ENCODE measurements at regions not wholly inside any gene's neighbourhood (a gene's known extent, or its start where the extent isn't known, plus 50 kb on each side); places are given as distances from the start of the nearest gene placed in this dataset.
"Not testable (repeated sequence)": the region's sequence is repeated elsewhere in the genome, so short reads cannot be mapped to it uniquely, and the experiment has no call there.

DNA sequence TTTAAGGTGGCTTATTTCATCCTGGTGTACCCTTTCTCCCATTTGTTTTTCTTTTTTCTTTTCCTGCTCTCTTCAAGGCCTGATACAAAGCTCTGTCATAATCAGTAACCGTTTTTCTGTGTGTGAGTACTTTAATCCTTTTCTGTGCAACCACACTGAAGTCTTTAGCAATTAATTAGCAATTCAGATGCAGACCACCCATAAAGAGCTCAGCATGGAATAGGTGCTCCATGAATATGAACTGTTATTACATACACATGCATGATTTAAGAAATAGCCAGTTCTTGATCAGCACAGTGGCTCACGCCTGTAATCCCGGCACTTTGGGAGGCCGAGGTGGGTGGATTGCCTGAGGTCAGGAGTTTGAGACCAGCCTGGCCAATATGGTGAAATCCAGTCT, 1386.6 kb downstream of the AACS start:
- no peak for DNase-seq (ENCODE audit: low spot score)

GRCh38 chr12:126452686-126453085, 1387.5 kb downstream of the AACS start:
- not testable (repeated sequence) for DNase-seq (ENCODE audit: low spot score)

DNA sequence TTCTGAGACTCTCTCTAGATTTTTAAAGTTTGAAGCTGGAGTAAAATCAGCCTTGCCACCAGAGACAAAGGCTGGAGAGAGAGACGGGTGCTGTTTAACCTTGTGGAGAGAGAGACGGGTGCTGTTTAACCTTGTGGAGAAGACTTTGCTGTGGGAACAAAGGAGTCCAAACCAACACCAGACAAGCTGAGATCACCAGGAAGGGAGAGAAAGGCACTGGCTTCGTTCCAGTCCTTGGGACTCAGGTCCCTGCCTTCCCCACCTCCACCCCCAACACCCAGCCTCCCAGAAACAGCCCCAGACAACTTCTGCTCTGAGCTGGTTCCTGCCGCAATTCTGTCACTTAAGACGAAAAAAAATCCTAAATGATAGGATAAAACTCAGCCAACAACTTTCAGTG, 1389.3 kb downstream of the AACS start:
- DNase-seq (ENCODE audit: low spot score): no peak

DNA sequence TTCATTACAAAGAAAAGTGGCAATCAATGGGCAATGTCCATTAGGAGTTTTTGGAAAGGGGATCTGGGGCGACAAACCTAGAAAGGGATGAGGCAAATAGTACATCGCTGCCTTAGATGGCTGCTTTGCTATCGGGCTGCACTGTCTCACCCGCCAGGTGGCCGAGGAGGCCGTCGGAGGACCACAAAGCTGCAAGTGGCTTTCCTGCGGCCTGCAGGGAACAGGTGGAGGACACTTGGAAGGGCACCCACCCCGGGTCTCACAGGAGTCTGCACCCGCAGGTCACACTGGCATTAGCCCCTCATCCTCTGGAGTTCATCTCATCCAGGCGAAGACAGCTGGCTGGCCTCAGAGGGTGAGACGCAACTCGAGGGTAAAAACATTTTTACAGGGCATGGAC, 1392.5 kb downstream of the AACS start:
- DNase-seq (ENCODE audit: low spot score): no peak

DNA sequence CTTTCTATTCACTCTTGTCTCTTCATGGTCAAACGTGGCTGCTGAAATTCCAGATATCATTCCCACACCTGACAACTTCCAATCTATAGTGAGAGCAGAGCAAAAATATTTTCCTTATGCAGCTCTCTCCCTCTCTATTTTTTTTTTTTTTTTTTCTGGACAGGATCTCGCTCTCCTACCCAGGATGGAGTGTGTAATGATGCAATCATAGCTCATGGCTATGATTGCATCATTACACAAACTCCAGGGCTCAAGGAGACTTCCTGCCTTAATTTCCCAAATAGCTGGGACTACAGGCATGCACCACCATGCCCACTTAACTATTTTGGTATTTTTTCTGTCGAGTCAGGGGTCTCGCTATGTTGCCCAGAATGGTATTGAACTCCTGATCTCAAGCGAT, 1398.9 kb downstream of the AACS start:
- no peak for DNase-seq (ENCODE audit: low spot score)

GRCh38 chr12:126469211-126469610, 1404.0 kb downstream of the AACS start:
- no peak for DNase-seq (ENCODE audit: low spot score)

DNA sequence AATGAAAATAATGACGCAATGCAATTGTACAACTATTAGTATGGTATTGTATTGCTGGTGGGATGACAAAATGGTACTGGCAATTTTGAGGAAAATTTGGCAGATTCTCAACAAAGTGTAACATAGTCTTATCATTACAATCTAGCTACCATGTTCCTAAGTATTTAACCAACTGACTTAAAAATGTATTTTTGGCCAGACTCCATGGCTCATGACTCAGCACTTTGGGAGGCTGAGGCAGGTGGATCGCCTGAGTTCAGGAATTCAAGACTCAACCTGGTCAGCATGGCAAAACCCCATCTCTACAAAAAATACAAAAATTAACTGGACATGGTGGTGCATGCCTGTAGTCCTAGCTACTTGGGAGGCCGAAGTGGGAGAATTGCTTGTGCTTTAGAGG, 1409.5 kb downstream of the AACS start:
- no peak for DNase-seq (ENCODE audit: low spot score)

- DNase-seq (ENCODE audit: low spot score): no peak
These were observed 1415.2 kb downstream of the AACS start for GRCh38 chr12:126480451-126480850.

- DNase-seq (ENCODE audit: low spot score): no peak
These were observed 1416.5 kb downstream of the AACS start for GRCh38 chr12:126481688-126482087.

GRCh38 chr12:126482238-126482889, 1417.1 kb downstream of the AACS start:
- DNase-seq (ENCODE audit: low spot score): no peak

DNA sequence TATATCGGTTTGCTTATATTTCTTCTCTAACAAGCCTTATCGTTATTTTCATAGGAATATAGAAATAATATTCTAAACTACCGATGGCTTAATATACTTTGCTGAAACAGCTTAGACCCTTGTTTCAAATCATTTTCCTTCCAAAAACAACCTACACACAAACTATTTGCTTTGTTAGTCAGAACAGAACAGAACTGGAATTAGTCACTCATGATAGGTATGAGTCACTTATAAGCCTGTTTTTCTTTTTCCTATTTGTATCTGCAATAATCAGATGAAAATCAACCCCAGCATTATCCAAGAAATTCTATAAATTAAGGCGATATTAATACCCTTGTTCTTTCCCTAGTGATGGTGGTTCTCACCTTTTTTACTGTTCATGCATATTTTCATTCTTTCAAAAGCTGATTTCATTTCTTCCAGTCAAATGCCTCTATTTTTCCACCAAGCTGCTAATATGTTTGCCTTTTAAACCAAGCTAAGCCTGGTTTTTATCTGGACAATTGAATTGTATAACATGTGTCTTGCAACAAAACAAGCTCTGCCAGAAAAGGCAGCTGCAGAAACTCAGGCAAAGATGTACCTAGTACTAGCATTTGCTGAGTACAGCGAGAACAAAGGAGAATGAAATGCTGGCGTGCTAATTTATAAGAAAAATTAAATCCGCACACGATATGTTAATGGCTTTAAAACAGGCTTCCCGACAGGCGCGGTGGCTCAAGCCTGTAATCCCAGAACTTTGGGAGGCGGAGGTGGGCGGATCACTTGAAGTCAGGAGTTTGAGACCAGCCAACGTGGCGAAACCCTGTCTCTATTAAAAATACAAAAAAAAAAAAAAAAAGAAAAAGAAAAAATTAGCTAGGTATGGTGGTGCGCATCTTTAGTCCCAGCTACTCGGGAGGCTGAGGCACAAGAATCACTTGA, 1418.2 kb downstream of the AACS start:
- no peak for DNase-seq (ENCODE audit: low spot score)

DNA sequence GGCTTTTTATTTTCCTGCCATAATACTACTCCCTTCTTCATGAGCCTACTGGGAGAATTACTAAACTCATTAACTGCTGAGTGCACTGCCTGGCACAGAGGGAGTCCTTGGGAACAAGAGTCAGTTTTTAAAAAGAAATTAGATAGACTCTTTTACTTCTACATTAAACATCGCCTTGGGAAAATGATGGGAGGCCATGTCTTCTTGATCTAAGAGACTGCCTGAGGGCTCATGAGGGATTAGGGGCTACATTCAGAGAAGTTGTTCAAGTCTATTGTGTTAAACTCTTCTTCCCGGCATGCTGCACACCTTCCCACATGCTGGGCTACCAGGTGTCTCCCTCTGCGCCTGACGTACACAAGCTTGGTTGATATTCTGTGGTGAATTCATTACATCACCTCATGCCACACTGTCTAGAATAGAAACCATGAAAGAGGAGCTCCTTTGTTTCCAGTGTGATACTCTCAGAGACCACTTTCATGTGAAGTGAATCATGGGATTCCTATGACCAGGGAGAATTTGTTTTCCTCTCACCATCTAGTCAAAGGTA, 1422.3 kb downstream of the AACS start:
- DNase-seq (ENCODE audit: low spot score): no peak

DNA sequence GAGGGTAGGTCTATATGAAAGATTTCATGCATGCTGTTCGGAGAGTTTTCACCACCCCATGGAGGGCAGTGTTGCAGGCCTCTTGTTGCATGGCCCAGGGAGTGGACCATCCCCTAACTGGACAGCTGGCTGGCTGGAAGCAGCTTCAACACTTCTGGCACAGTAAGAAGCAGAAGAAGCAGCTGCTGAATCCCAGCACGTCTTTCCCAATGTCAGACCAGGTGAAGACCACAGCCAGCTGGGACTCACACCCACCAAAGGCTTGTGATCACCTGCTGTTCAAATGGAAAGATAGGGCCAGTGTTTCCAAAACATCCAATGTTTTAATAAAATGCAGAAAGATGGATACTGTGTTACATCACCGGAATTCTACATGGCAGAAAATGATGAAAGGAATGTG, 1423.6 kb downstream of the AACS start:
- no peak for DNase-seq (ENCODE audit: low spot score)

GRCh38 chr12:126492181-126492580, 1426.9 kb downstream of the AACS start:
- DNase-seq (ENCODE audit: low spot score): no peak

DNA sequence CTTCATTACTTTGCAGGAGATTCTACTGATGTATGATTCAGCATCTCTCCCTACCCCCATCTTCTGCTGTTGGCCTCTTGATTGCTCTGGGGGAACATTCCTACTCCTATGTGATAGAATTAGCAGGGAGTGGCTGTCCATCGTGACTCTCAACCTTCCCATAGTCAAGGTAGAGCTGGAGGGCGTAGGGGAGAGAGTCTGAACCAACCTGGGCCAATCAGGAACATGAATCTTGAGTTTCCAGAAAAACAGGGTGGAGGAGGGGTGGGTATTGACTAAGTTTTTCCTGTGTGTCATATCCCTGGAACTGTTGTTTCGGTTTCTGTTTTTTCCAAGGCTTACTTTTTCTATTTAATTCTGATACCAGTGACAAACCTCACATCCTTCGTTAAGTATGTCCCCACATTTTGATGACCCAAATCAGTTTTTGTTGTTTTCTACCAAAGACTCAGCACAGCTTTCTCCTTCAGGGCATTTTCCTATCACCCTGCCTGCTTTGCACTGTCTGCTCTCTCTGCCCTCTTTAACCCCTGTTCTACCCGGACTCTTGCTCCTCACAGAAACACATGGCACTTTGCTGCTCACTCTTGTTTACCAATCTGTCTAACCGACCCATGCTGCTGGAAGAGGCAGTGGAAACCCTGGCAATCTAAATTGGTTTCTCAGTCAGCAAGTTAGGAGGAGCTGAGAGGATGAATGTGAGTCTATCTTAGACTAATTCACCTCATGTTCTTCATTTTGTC, 1428.3 kb downstream of the AACS start:
- no peak for DNase-seq (ENCODE audit: low spot score)

- DNase-seq (ENCODE audit: low spot score): no peak
These were observed 1431.0 kb downstream of the AACS start for GRCh38 chr12:126496201-126496600.

GRCh38 chr12:126506426-126507182, 1441.4 kb downstream of the AACS start:
- DNase-seq (ENCODE audit: low spot score): no peak

DNA sequence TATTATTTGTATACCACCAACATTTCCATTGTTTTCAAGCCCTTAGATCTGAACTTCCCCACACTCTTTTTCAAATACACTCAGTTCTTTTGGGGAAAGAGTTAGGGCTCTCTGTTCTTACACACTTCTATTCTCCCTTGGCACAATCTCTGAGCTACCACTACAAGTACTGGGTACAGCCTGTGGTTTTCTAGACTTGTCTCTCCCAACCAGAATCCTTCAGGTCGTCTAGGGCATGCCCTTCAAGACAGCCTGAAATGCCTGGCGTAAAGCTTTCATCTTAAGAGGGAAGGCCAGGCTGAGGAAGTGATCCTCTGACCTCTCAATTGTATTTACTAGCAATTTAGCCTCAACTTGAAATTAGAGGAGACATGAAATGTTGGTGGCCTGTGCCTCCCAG, 1442.0 kb downstream of the AACS start:
- no peak for DNase-seq (ENCODE audit: low spot score)

DNA sequence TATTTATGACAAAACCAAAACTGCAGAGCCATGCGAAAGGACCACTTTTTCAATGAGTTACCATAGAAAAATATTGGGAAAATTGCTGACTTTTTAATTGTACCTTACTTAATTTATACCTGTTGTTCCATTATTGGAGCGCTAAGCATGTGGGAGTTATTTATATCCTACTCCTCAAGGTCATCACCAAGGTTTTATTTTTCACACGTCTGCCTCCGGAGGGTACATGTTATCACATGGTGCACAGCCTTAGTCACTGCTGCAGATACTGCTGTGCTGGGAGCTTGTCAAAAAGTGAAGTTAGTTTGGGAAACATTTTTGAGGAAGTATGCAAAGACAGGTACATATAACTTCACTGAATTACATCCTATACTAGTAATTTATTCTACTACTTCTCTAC, 1444.3 kb downstream of the AACS start:
- no peak for DNase-seq (ENCODE audit: low spot score)

- DNase-seq (ENCODE audit: low spot score): no peak
These were observed 1445.4 kb downstream of the AACS start for GRCh38 chr12:126510630-126511029.
